ENCODE measurements at regions not wholly inside any gene's neighbourhood (a gene's known extent, or its start where the extent isn't known, plus 50 kb on each side); places are given as distances from the start of the nearest gene placed in this dataset.

DNA sequence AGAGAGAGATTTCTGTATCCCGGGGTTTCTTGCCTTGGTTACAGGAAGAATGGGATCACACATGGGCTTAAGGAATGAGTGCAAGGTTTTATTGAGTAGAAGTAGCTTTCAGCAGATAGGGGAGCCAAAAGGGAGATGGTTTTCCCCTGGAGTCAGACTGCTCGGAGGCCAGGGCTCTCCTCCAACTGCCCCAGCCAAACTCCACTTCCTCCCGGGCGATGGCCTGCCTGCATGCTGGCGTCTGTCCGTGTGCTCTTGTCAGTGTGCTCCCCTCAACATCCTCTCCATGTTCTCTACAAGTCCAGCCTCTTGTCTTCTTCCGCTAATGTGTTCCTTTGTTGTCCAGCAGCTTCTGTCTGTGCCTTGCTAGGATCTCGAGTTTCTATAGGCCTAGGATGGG is 421.3 kb upstream of the ADGRL2 start:
- no peak for TF ChIP-seq SUZ12 (IDR thresholded peaks at IDR 0.05; ENCODE audit: extremely low read depth, insufficient read depth, insufficient read length)
- no peak for TF ChIP-seq ZNF274 (IDR thresholded peaks at IDR 0.05; ENCODE audit: low read depth, low read length)
